Esophagus squamous epithelium (tissue), 4 donors: ENCODE measurements at regions not wholly inside any gene's neighbourhood (a gene's known extent, or its start where the extent isn't known, plus 50 kb on each side); places are given as distances from the start of the nearest gene placed in this dataset.

Experiments
- POLR2A ChIP-seq, 4 donors: fragments of 450-650 bp; IDR thresholded peaks; one replicate each; pipeline ENCODE4 v1.6.1; 2017; ENCODE audit warnings: antibody characterized with exemption in 4 of 4, mild to moderate bottlenecking in 4 of 4, moderate library complexity in 3 of 4
- TF ChIP-seq, protein P1 (sequence below), 6 experiments: fragments of 450-650 bp in 4 of 6; fragments of 200-600 bp in 2 of 6; sonication (generic) in 2 of 6; IDR thresholded peaks; one replicate each; pipeline ENCODE4 v1.5.1; 2016 to 2019; ENCODE audit warnings: antibody characterized with exemption in 6 of 6, mild to moderate bottlenecking in 4 of 6, moderate library complexity in 4 of 6

DNA sequence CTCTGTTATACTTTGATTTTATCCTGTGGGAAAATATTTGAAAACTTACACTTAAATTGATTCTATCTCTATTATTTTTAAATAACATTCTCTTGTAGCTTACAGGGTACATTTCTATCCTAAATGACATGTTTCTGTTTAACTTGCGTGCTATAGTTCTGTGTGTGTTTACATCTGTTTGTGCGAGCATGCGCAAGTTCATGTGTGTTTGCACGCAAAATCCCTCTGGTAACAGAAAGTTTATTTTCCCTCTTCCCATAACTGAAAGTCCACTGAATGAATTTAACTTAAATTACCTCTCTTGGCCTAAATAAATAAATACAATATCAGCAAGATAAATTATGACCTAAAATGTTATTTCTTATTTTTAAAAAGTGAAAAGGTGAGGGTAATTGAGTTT lies 117.3 kb upstream of the NEO1 start:
- TF ChIP-seq, protein P1, sequence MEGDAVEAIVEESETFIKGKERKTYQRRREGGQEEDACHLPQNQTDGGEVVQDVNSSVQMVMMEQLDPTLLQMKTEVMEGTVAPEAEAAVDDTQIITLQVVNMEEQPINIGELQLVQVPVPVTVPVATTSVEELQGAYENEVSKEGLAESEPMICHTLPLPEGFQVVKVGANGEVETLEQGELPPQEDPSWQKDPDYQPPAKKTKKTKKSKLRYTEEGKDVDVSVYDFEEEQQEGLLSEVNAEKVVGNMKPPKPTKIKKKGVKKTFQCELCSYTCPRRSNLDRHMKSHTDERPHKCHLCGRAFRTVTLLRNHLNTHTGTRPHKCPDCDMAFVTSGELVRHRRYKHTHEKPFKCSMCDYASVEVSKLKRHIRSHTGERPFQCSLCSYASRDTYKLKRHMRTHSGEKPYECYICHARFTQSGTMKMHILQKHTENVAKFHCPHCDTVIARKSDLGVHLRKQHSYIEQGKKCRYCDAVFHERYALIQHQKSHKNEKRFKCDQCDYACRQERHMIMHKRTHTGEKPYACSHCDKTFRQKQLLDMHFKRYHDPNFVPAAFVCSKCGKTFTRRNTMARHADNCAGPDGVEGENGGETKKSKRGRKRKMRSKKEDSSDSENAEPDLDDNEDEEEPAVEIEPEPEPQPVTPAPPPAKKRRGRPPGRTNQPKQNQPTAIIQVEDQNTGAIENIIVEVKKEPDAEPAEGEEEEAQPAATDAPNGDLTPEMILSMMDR (IDR thresholded peaks at IDR 0.05): no peak
- TF ChIP-seq POLR2A (IDR thresholded peaks at IDR 0.05): no peak
